SK-N-SH (cell line): ENCODE measurements at regions not wholly inside any gene's neighbourhood (a gene's known extent, or its start where the extent isn't known, plus 50 kb on each side); places are given as distances from the start of the nearest gene placed in this dataset.

Experiments used
- CTCF ChIP-seq: fragments of 200-600 bp; sonication (generic); IDR thresholded peaks from 2 replicates; pipeline ENCODE4 v1.6.1; 2017; ENCODE audit warnings: antibody characterized with exemption, mild to moderate bottlenecking, moderate library complexity
- EP300 ChIP-seq, 2 experiments: IDR thresholded peaks; 2 replicates each; pipeline versions ENCODE4 v1.4.0 to v1.6.1; 2012; ENCODE audit warnings: borderline replicate concordance in 1 of 2, low read depth in 1 of 2, low read length in 1 of 2
- FOXJ3 ChIP-seq: sonication (generic); formaldehyde crosslinking; IDR thresholded peaks from 2 replicates; pipeline ENCODE4 v1.5.1; 2020; ENCODE audit warnings: mild to moderate bottlenecking, missing genetic modification reagents
- JUND ChIP-seq: IDR thresholded peaks from 2 replicates; pipeline ENCODE4 v1.4.0; 2012
- MXI1 ChIP-seq: IDR thresholded peaks from 2 replicates; pipeline ENCODE4 v1.6.1; 2012; ENCODE audit warnings: mild to moderate bottlenecking, low read depth, low read length, improper control_type of control experiment
- NRF1 ChIP-seq: IDR thresholded peaks from 2 replicates; pipeline ENCODE4 v1.6.1; 2012; ENCODE audit warnings: low read depth, mild to moderate bottlenecking, low read length
- POLR2AphosphoS5 ChIP-seq: IDR thresholded peaks from 2 replicates; pipeline ENCODE4 v1.6.1; 2012; ENCODE audit warnings: low read depth, low read length
- RAD21 ChIP-seq: IDR thresholded peaks from 2 replicates; pipeline ENCODE4 v1.6.1; 2012; ENCODE audit warnings: mild to moderate bottlenecking, low read length
- RCOR1 ChIP-seq: fragments of 150-350 bp; IDR thresholded peaks from 2 replicates; pipeline ENCODE4 v1.6.1; 2017; ENCODE audit warnings: antibody characterized with exemption, low read length
- SMC3 ChIP-seq: IDR thresholded peaks from 2 replicates; pipeline ENCODE4 v1.6.1; 2012; ENCODE audit warnings: low read depth, low read length, improper control_type of control experiment
- TAF1 ChIP-seq: IDR thresholded peaks from 2 replicates; pipeline ENCODE4 v1.6.1; 2012; ENCODE audit warnings: low read depth, mild to moderate bottlenecking, low read length, moderate library complexity, borderline replicate concordance
- YY1 ChIP-seq: IDR thresholded peaks from 2 replicates; pipeline ENCODE4 v1.4.0; 2012; ENCODE audit warnings: low read depth, mild to moderate bottlenecking
- ZBTB33 ChIP-seq: IDR thresholded peaks from 2 replicates; pipeline ENCODE4 v1.4.0; 2012; ENCODE audit warnings: low read depth, borderline replicate concordance
- TF ChIP-seq, protein P1 (sequence below): fragments of 150-350 bp; IDR thresholded peaks from 2 replicates; pipeline ENCODE4 v1.6.1; 2016; ENCODE audit warnings: mild to moderate bottlenecking, low read depth, low read length

DNA sequence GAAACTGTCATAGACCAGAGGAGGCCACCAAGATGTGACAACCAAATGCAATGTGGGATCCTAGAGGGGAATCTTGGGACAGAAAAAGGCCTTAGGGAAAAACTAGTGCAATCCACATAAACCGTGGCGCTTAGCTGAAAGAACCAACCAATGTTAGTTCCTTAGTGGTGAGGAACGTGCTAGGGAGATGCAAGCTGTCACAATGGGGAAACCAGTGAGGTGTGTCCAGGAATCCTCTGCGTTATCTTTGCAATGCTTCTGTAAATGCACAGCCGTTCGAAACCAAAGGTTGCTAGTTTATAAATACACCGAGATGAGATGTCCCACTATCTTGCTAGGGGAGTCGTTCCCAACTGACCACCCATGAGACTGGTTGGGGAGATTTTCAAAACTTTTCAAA lies 157.0 kb upstream of the ID2 start:
- TF ChIP-seq CTCF (no peak), NRF1 (no peak), FOXJ3 (no peak), RCOR1 (no peak), RAD21 (no peak), EP300 (IDR thresholded peaks at IDR 0.05; ENCODE audit: borderline replicate concordance in 1 of 2, low read depth in 1 of 2, low read length in 1 of 2) (no peak), POLR2AphosphoS5 (no peak), JUND (no peak), SMC3 (no peak), MXI1 (no peak), TAF1 (no peak), YY1 (no peak), ZBTB33 (no peak)
- TF ChIP-seq, protein P1, sequence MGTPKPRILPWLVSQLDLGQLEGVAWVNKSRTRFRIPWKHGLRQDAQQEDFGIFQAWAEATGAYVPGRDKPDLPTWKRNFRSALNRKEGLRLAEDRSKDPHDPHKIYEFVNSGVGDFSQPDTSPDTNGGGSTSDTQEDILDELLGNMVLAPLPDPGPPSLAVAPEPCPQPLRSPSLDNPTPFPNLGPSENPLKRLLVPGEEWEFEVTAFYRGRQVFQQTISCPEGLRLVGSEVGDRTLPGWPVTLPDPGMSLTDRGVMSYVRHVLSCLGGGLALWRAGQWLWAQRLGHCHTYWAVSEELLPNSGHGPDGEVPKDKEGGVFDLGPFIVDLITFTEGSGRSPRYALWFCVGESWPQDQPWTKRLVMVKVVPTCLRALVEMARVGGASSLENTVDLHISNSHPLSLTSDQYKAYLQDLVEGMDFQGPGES: no peak
